ENCODE measurements at regions not wholly inside any gene's neighbourhood (a gene's known extent, or its start where the extent isn't known, plus 50 kb on each side); places are given as distances from the start of the nearest gene placed in this dataset.
"Not testable (repeated sequence)": the region's sequence is repeated elsewhere in the genome, so short reads cannot be mapped to it uniquely, and the experiment has no call there.

DNA sequence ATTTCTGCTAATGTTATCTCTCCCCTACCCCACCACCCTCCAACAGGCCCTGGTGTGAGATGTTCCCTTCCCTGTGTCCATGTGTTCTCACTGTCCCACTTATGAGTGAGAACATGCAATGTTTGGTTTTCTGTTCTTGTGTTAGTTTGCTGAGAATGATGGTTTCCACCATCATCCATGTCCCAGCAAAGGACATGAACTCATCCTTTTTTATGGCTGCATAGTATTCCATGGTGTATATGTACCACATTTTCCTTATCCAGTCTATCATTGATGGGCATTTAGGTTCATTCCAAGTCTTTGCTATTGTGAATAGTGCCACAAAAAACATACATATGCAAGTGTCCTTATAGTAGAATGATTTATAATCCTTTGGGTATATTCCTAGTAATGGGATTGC lies 104.5 kb downstream of the ZNF33B start:
- not testable (repeated sequence) for DNase-seq

DNA sequence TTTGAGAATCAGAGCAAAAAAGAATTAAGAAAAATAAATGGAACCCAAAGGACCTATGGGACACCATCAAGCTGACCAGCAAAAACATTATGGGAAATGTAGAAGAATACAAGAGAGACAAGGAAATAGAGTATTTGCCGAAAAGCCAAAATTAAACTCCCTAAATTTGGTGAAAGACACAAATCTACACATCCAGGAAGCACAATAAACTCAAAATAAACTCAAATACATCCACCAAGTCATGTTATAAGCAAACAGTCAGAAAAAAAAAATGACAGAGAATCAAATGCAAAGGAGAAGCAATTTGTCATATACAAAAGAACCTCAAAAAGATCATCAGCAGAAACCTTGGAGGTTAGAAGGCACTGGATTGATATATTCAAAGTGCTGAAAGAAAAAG lies 105.4 kb downstream of the ZNF33B start:
- no peak for DNase-seq

DNA sequence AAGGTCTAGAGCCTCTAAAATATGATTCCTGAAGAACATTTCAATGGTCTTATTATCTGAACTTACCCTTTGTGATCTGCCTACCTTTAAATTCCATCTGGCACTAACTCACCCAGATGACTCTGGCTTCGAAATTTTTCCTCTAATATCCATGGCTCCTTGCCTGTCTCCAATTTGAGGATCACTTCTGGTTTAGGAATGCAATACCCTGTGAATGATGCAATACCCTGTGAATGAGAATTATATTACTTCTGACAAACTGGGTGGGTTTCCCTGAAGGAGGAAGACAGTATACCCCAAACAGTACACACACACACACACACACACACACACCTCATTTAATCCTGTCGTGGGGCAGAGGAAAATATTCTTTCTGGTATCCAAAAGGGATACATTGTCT lies 115.3 kb downstream of the ZNF33B start:
- no peak for DNase-seq

DNA sequence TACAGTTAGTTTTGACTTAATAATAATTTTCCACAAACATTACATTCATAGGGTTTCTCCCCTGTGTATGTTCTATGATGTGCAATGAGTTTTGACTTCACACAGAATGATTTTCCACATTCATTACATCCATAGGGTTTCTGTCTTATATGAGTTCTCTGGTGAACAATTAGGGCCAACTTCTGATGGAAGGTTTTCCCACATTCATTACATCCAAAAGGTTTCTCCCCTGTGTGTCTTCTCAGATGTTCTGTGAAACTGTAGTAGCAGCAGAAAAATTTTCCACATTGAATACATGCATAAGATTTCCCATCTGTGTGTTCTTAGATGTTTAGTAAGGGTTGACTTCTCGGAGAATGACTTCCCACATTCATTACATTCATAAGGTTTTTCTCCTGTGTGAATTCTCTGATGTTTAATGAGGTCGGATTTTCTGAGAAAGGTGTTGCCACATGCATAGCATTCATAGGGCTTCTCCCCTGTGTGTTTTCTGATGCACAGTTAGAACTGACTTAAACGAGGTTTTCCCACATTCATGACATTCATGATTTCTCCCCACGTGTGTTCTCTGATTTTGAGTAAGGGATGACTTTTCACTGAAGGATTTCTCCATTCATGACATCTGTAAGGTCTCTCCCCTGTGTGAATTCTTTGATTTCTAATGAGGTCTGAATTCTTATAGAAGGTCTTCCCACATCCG lies 118.5 kb downstream of the ZNF33B start:
- DNase-seq: no peak

DNA sequence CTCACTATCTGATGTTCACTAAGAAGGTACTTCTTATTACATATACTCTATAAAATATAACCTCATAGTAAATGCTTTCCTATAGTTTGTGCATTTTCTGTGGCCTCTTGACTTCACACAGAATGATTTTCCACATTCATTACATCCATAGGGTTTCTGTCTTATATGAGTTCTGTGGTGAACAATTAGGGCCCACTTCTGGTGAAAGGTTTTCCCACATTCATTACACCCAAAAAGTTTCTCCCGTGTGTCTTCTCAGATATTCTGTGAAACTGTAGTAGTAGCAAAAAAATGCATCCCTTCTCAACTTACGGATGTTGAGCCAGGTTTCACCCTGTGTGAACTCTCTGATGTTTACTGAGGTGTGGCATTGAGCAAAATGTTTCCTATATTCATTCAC lies 119.3 kb downstream of the ZNF33B start:
- DNase-seq: no peak

DNA sequence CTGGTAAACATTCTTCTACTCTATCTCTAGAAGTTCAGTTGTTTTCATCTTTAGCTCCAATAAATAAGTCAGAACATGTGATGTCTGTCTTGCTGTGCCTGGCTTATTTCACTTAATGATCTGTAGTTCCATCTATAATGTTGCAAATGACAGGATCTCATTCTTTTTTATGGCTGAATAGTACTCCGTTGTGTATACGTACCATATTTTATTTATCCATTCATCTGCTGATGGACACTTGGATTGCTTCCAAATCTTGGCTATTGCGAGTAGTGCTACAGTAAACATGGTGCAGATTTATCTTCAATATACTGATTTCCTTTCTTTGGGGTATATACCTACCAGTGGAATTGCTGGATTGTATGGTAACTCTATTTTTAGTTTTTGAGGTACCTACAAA lies 124.4 kb downstream of the ZNF33B start:
- no peak for DNase-seq

DNA sequence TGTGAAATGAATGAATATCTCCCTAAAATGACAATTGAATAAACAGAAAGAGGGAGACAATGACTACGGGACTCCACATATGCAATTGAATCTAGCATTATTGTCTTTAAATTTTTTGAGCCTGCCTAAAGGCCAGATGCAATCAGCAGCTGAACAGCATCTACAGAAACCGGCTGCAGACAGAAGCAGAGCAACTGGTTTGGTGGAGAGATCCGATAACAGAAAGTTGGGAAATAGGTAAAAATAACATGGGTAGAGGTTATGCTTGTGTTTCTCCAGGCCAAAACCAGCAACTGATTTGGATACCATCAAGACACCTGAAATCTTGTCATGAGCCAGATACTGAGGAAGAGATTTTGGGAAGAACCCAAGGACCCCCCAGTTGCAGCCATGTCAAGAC lies 146.6 kb downstream of the ZNF33B start:
- no peak for DNase-seq

DNA sequence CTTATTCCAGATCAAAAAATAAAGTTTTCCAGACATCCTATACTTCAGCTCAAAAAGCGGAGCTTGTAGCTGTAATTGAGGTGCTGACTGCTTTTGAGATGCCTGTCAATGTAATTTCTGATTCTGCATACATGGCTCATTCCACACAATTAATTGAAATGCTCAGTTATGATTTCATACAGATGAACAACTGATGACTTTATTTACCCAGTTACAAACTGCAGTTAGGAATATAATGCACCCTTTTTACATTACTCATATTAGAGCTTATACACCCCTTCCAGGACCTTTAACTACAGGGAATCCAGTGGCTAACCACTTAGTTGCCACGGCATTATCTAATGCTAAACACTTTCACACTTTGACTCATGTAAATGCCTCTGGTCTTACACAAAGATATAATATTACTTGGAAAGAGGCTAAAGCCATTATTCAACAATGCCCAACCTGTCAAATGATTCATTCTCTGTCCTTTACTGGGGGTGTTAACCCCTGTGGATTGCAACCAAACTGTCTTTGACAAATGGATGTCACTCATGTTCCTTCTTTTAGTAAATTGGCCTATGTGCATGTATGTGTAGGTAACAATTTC lies 147.3 kb downstream of the ZNF33B start:
- DNase-seq: no peak

DNA sequence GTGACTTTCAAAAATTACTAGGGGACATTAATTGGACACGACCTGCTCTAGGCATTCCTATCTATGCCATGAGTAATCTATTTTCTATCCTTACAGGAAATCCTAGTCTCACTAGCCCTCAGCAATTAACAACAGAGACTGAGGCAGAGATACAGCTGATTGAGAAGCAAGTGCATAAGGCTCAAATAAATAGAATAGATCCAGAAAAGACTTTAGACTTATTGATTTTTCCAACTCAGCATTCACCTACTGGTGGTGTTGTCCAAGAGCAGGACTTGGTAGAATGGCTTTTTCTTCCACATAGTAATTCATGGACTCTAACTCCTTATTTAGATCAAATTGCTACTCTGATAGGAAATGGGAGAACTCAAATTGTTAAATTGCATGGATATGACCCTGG lies 148.0 kb downstream of the ZNF33B start:
- DNase-seq: no peak

DNA sequence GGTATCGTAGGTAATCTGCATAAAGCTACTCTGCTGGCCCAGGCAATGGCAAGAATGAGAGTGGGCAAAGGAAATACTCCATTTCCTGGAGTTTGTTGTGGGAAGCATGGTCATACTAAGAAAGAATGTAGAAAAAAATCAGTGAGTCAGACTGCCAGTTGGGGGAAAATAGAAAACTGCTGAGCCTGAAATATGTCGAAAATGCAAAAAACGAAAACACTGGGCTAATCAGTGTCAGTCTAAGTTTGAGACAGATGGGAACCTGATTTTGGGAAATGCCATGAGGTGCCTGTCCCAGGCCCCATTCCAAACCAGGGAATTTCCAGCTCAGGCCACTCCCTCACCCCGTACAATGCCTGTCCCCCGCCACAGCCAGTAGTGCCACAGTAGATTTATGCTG lies 150.0 kb downstream of the ZNF33B start:
- no peak for DNase-seq

DNA sequence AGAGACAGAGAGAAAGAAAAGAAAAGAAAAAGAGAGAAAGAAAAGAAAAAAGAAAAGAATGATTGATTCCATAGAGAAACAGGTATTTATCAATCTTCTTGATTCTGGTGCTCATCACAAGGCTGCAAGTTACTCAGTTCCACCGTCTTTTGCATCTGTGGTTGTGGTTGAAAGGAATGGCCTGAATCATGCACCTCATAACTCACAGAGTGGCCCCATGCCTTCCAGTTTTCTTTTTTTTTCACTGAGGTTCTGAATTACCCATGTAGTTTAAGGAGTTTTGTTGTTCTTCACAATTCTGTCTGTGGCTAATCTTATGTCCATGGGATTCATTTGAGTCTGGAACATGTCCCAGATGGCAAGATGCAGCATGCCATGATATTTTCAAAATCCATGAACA lies 156.0 kb downstream of the ZNF33B start:
- no peak for DNase-seq

DNA sequence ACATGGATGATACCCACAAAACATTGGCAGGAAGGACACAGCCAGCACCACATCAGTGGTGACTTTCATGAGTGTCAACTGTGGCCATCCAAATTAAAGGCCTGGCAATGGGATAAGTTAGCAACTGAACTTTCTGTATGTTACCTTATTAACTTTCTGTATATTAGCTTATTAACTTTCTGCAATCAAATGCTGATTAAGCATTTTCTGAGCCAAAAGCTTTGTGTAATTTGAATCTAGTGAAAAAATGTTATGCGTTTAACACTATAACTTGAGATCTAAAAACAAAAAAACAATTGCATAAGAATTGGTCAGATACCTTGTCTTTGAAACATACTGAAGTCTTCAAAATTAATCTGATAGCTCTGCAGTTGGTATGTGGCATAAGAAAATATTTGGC lies 159.3 kb downstream of the ZNF33B start:
- no peak for DNase-seq

DNA sequence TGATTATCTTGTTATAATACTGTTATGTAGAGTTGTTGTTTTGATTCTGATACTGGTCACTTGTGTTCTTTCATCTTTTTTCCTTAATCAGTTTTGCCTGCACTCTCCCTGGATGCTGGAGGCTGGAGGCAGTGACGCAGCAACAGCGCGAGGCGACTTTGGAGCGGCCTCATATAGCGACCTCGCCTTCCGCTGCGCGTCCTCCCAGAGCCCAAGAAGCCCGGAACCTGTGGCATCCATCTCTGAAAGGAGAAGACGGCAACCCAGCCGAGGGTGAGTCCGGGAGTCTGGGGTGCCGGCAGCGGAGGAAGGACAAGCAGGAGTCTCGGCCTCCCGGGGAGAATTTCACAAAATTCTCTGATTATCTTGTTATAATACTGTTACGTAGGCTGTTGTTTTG lies 161.2 kb downstream of the ZNF33B start:
- DNase-seq: no peak

DNA sequence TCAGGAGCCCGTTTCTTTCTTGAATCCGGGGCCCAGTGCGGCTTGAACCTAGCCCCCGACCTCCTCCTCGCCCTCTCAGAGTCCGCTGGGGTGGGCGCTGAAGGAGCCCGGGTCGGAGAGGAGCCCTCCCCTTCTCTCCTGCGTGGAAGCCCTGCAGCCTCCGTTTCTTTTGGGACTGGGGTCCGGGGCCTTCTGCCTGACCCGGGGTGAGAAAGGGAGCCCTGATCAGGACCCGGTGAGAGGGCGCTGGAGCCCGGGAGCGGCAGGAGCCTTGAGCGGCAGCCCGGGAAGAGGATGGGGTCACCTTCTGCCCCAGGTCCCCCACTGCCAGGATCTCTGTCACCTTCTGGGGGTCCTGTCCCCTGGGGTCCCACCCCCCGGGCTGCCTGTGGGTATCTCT lies 162.3 kb downstream of the ZNF33B start:
- DNase-seq: no peak

DNA sequence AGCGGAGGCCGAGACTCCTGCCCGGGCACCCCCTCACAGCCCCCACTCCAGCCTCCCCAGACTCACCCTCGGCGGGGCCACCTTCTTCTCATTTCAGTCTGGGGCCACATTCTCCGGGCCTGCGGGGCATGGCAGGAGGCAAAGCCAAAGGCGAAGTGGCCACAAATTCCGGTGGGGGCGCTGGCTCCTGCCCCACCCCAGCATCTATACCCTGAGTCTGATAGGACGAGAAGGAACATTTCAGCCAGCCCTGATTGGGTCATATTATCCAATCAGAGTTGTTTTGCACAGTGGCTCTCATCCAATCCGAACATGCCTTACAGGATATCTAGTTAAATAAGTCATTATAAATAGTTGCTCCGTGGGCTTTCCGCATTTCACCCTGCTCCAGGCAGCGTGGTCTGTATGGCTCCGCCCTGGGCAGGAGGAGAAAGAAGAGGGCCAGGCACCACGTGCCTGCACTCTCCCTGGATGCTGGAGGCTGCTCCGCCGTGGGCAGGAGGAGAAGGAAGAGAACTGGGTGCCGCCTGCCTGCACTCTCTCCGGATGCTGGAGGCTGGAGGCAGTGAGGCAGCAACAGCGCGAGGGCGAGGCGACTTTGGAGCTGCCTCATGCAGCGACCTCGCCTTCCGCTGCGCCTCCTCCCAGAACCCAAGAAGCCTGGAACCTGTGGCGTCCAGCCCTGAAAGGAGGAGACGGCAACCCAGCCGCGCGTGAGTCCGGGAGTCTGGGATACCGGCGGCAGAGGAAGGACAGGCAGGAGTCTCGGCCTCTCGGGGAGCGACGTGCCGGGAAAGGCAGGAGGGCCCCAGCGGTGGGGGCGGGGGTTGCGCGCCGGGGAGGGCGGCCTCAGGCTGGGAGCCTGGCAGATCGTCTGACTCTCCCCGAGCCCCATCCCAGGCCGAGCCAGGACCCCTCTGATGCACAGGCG lies 162.9 kb downstream of the ZNF33B start:
- no peak for DNase-seq

DNA sequence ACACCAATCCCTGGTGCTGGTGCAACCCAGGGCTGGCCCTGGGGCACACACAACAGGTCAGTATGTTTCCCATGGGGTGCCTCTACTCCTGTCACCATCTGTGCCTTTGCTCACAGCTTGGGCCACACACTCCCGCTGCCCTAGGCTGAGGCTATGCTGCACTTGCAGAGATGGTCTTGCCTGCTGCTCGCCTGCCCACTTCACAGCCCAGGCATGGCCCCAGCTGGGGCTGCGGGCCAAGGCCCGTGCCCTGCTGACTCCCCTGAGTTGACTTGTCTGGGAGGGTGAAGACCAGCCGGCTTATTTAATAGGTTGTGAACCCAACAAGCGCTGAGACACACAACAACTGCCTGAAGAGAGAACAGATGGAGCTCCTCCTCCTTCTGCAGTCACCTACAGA lies 184.1 kb downstream of the ZNF33B start:
- no peak for DNase-seq

DNA sequence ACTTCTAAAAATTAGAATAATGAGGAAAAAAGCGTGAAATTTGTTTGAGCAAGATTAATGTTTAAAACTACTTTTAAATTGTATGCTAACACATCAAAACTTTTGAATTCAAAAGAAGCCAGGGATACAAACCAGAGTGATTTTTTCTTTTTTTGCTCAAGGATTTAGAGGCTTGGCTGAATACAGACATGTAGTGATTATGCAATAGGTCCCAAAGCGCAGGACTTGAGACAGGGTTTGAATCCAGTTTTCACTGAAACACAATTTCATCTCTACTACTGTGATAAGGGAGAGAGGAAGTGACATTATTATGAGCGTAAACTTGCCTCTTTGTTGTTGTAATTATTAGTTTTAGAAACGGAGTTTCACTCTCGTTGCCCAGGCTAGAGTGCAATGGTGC lies 207.3 kb downstream of the ZNF33B start:
- DNase-seq: no peak

DNA sequence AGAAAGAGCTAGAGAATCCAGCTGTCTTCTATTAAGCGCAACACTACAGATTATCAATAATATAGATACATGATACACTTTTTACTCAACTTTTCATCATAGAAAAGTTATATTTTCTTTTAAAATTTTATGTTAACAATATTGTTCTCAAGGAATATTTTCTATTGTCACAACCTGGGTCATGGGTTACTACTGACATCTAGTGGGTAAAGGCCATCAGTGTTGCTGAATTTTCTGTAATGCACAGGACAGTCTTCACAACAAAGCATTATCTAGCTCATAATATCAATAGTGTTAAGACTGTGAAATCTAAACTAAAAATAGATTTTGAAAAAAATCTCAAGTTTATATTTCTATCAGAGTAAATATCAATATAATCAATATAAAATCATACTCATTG lies 209.8 kb downstream of the ZNF33B start:
- DNase-seq: no peak

DNA sequence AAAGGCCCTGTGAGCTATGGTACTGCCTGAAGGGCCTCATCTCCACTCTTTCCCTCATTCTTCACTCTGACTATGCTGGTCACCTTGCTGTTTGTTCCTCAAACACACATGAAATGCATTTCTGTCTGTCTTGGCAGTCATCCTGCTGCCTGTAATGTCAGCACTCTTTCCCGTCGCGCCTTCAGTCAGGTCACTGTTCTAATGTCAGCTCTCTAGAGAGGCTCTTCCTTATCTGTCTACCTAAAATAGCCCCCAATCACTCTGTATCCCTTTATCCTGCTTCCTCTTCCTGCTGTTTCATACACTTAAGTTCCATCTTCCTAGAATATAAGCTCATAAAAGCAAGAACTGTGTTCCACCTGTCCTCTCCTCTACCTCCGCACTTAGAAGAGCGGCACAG lies 215.5 kb downstream of the ZNF33B start:
- no peak for DNase-seq

DNA sequence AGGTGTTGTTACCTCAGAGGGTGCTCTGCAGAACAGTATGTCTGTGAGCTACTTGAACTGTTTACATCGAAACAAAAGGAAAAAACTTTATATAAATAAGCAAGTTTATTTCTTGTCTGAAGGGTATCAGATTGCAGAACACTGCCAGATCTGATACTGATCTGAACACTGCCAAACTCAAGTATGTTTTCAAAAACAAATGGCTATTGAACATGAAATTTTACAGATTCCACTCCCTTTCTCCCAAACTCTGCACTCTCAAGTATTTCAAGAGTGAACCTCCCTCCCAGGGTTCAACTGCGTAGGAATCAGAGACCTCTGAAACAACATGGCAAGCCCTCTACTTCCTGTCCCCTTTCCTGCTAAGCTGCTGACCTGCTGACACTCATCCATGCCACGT lies 216.6 kb downstream of the ZNF33B start:
- DNase-seq: no peak

DNA sequence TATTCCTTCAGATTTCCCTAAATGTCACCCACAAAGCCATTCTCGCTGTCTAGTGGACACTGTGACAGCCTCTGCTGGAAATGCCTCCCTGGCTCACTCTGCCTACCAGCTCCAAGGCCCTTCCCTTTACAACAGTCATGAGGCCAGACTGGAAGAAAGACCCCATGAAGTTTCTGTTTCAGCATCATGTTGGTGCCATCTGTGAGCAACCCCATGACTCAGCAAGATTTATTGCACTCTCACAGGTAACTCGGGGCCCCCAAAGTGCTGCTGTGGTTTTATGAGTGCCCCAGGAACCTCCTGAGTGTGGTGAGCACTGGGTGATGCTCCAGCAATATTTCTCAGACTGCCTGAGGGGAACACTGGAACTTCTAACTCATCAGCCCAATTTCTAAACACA lies 218.6 kb downstream of the ZNF33B start:
- DNase-seq: no peak

DNA sequence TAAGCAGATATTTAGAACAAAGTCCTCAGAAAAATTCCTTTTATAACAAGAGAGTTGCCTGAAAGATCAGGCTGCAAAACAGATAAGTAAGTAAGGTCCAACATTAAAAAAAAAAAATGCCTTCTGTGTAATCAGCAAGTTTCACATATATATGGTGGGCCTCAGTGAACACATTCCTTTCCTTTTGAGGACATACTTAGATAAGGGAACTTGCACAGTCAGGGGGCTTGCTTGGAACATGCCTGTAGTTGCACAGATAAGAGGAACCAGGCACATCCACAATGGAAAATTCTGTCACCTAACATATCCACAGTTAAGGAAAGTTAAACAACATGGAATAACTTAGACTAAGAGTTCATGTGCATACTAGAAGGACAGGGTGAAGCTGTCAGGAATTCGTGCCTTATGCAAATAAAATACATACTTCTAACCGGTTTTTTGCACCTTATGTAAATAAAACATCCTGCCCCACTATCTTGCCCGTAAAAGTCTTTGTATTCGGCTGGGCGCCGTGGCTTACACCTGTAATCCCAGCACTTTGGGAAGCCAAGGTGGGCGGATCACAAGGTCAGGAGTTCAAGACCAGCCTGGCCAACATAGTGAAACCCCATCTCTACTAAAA lies 257.3 kb downstream of the ZNF33B start:
- no peak for DNase-seq

DNA sequence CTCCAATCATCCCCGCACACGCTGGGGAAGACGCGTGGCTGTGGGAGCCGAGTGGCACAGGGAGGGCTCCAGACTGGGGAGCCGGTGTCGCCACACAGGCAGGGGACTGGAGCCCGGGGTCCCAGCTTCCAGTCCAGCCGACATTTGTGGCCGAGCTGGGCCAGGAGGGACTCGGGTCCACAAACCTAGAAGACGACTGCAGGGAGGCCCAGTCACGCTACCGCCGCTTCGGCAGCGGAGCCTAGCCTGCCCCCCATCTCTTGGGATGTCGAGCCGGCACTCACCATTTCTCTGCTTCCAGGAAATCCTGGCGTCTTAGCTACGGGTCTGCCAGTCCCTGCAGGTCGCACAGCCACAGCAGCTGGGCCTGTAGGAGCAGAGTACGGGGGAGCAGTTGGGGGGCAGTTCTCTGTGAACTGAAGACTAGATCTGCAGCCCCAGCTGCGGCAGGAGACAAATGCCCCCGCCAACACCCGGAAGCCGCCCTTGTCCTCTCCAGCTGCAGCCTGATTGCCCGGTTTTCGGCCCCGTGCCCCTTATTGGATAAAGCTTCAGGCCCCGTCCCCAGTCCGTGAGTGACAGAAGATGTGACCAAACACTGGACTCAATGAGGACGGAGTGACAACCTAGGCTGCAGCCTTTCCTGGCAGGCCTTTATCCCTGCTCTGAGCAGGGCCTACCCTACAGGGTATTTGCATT lies 270.7 kb downstream of the ZNF33B start:
- peak in 1 of 2 donors; percentile 1 for DNase-seq

Data from stimulated activated CD4-positive, alpha-beta T cell treated with anti-CD3 and anti-CD28 coated beads, Interleukin-2, amount 100 ng/mL, for 48 hours (primary cell).